GM12878 (cell line): ENCODE measurements at regions not wholly inside any gene's neighbourhood (a gene's known extent, or its start where the extent isn't known, plus 50 kb on each side); places are given as distances from the start of the nearest gene placed in this dataset.

ENCODE experiments used
- ATAC-seq: fragments of 200-7000 bp; cut with Tn5 transposase; 3 replicates; pipeline ENCODE4 v1.9.1; 2020; ENCODE audit warnings: mild to moderate bottlenecking, moderate library complexity
- BruUV-seq: library from RNA; stranded (reverse); fragments of 400-500 nt; replicated peaks from 2 replicates; lab custom pipeline; 2021; lab: Mats Ljungman, UMichigan
- CTCF ChIA-PET: fragments of 300-600 bp; sonication (Branson Sonifier 250); formaldehyde crosslinking; extraction: SDS; loops from one replicate; lab custom pipeline; 2021; ENCODE audit warnings: inconsistent platforms; lab: Yijun Ruan, JAX
- POLR2A ChIA-PET: fragments of 350-600 bp; formaldehyde crosslinking; extraction: SDS; loops from one replicate; lab custom pipeline; 2021; ENCODE audit warnings: inconsistent platforms; lab: Charles Lee
- RAD21 ChIA-PET: fragments of 300-600 bp; sonication (Branson Sonifier 250); formaldehyde crosslinking; loops from one replicate; lab custom pipeline; 2023; ENCODE audit warnings: antibody characterized with exemption; ENCODE audit not compliant: unreplicated experiment; lab: Charles Lee
- SMC1A ChIA-PET: fragments of 300-600 bp; sonication (Branson Sonifier 250); formaldehyde crosslinking; loops from one replicate; lab custom pipeline; 2023; ENCODE audit not compliant: unreplicated experiment, uncharacterized antibody; lab: Charles Lee
- DNase-seq: peaks from one replicate; pipeline ENCODE4 v3.0.0-alpha.2; 2011; ENCODE audit warnings: low read depth, low spot score
- FAIRE-seq: peaks from 3 replicates; lab custom pipeline; 2011; peaks lifted over from hg19 to GRCh38; lab: Jason Lieb, UNC
- H2AFZ ChIP-seq: 2 replicates; pipeline ENCODE4 v1.6.0; 2011; ENCODE audit warnings: low read depth, low read length, control low read depth; ENCODE audit not compliant: control insufficient read depth
- H3K27ac ChIP-seq: 2 replicates; pipeline ENCODE4 v1.5.1; 2011; ENCODE audit warnings: control low read depth; ENCODE audit not compliant: control insufficient read depth, insufficient read depth
- H3K27me3 ChIP-seq, 2 experiments: replicated peaks in 1 of 2; 2 replicates each; pipeline versions ENCODE4 v1.6.0 to v1.6.1; 2011; ENCODE audit warnings: low read length in 1 of 2; ENCODE audit not compliant: control insufficient read depth in 2 of 2, insufficient read depth in 2 of 2
- H3K36me3 ChIP-seq, 2 experiments: 2 replicates each; pipeline ENCODE4 v1.5.1; 2011; ENCODE audit warnings: low read length in 1 of 2; ENCODE audit not compliant: control insufficient read depth in 2 of 2, insufficient read depth in 2 of 2
- H3K4me1 ChIP-seq: 2 replicates; pipeline ENCODE4 v1.6.1; 2011; ENCODE audit warnings: mild to moderate bottlenecking, low read length, moderate library complexity, mixed read lengths; ENCODE audit not compliant: control insufficient read depth, insufficient read depth
- H3K4me2 ChIP-seq: 2 replicates; pipeline ENCODE4 v1.6.0; 2011; ENCODE audit warnings: control low read depth; ENCODE audit not compliant: control insufficient read depth, insufficient read depth
- H3K4me3 ChIP-seq: fragments of 200-600 bp; sonication (generic); 2 replicates; pipeline ENCODE4 v1.5.1; 2016
- H3K79me2 ChIP-seq: 2 replicates; pipeline ENCODE4 v1.6.0; 2011; ENCODE audit warnings: low read length; ENCODE audit not compliant: control insufficient read depth, insufficient read depth
- H3K9ac ChIP-seq: 2 replicates; pipeline ENCODE4 v1.8.0; 2011; ENCODE audit warnings: low read length, control low read depth, mixed read lengths; ENCODE audit not compliant: control insufficient read depth, insufficient read depth
- H3K9me3 ChIP-seq: replicated peaks from 3 replicates; pipeline ENCODE4 v1.5.1; 2011; ENCODE audit warnings: mild to moderate bottlenecking, low read length; ENCODE audit not compliant: control insufficient read depth, insufficient read depth
- H4K20me1 ChIP-seq: 2 replicates; pipeline ENCODE4 v1.6.0; 2011; ENCODE audit not compliant: control insufficient read depth, insufficient read depth
- ASH2L ChIP-seq: fragments of 300-600, 200-600 bp; sonication (generic); IDR thresholded peaks from 2 replicates; pipeline ENCODE4 v1.6.1; 2017; ENCODE audit warnings: low read depth, mild to moderate bottlenecking, borderline replicate concordance
- BCL3 ChIP-seq: IDR thresholded peaks from 2 replicates; pipeline ENCODE4 v1.6.1; 2011; ENCODE audit warnings: borderline replicate concordance, low read depth, mild to moderate bottlenecking, moderate library complexity, low read length; ENCODE audit not compliant: insufficient read depth, poor library complexity, severe bottlenecking
- HDAC2 ChIP-seq: fragments of 200-600 bp; sonication (generic); IDR thresholded peaks from 2 replicates; pipeline ENCODE4 v1.6.1; 2017
- PAX5 ChIP-seq: IDR thresholded peaks from 2 replicates; pipeline ENCODE4 v1.6.1; 2011; ENCODE audit warnings: low read depth, low read length, borderline replicate concordance
- SKIL ChIP-seq: fragments of 450-650 bp; IDR thresholded peaks from 2 replicates; pipeline ENCODE4 v1.6.1; 2017; ENCODE audit warnings: mild to moderate bottlenecking, low read depth, inconsistent platforms; ENCODE audit not compliant: poor library complexity, severe bottlenecking
- STAT1 ChIP-seq: fragments of 450-650 bp; conservative IDR thresholded peaks from 2 replicates; pipeline ENCODE4 v1.6.1; 2014; ENCODE audit warnings: antibody characterized with exemption, mild to moderate bottlenecking
- ZBTB11 ChIP-seq: fragments of 450-650 bp; formaldehyde crosslinking; IDR thresholded peaks from 2 replicates; pipeline ENCODE4 v1.5.0; 2022; ENCODE audit warnings: mild to moderate bottlenecking, missing genetic modification characterization
- WGBS: methylation state at CpG from one replicate; pipeline ENCODE4 v1.1.6; 2016; ENCODE audit warnings: low lambda C conversion rate; ENCODE audit not compliant: insufficient replicate concordance, insufficient coverage; ENCODE audit errors: missing lambda C conversion rate; 5-methylcytosine and 5-hydroxymethylcytosine counted together
- in situ Hi-C: fragments of 300-500 bp; cut with MboI; formaldehyde crosslinking; loops from 9 replicates; pipeline ENCODE4 v1.14.3; 2018; ENCODE audit warnings: mixed read lengths
- intact Hi-C: fragments of 100-400 bp; cut with micrococcal nuclease; formaldehyde crosslinking; loops from one replicate; pipeline ENCODE4 v1.14.2; 2022; ENCODE audit not compliant: unreplicated experiment
- TF ChIP-seq, protein P1 (sequence below): fragments of 450-650 bp; IDR thresholded peaks from 2 replicates; pipeline ENCODE4 v1.6.1; 2017; ENCODE audit warnings: mild to moderate bottlenecking, moderate library complexity
- TF ChIP-seq, protein P2 (sequence below): fragments of 450-650 bp; conservative IDR thresholded peaks from 2 replicates; pipeline ENCODE4 v1.6.1; 2017; ENCODE audit warnings: mild to moderate bottlenecking, moderate library complexity

DNA sequence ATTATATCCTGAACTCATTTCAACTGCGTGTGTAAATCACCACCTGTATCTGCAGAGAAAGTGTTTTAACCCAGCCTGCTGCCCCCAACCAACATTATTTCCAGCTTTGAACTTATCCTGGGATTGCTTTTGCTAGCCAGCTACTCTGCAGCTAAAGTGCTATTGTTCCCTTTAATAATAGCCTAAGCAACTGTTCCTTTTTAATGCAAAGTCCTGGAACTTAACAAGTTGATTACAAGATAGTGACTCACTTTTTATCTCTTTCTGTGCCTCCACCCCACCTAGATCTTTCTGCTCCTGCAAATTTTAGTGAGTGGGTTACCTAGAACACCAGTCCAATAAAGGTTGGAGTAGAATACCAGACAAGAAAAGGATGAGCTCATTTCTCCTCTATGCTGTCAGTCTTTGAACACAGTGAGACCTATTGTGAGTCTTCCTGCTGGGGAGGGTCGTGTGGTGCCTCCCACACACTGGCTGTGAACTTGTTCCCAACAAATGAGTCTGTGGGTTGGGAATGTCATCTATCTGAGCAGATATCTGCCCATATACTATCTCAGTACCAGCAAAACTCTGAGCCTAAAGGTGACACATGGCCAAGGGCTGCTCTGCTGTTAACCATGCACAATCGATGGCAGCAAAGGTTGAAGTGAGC lies 137.7 kb downstream of the FAM204A start:
- intact Hi-C loops (no loop called here), in situ Hi-C loops (no loop called here)
- ChIA-PET CTCF (interaction anchor here (1.4 to 2.2 kb wide), 2 partner anchors 55 to 708 kb away, joined by 3 to 7 read pairs; no protein-coding TSS in a partner anchor), POLR2A (no interaction called here), SMC1A (interaction anchor here (0.5 to 1.2 kb wide), 2 partner anchors 10 to 700 kb away, joined by 3 read pairs; no protein-coding TSS in a partner anchor), RAD21 (no interaction called here)
- no peaks in the 10 kb centered on the region for H3K4me1 ChIP-seq
- H3K27ac ChIP-seq = no peak overlapping the region
- no peaks in the 10 kb centered on the region for H3K36me3 ChIP-seq
- H3K79me2 ChIP-seq = no peaks in the 10 kb centered on the region
- no peak overlapping the region for H3K9ac ChIP-seq
- no peaks in the 10 kb centered on the region for H3K9me3 ChIP-seq
- ATAC-seq (no peak), DNase-seq (no peak), FAIRE-seq (no peak)
- no peaks in the 10 kb centered on the region for H4K20me1 ChIP-seq
- peaks cover 1 to 5% of the 10 kb centered on the region in 2 experiments; a peak in 1 of 4 replicates for H3K27me3 ChIP-seq
- 13% methylated on average over 3 of the region's 3 CpGs for WGBS
- BruUV-seq = no TSS peak
- H2AFZ ChIP-seq = no peak overlapping the region
- H3K4me3 ChIP-seq = no peak overlapping the region
- no peak overlapping the region for H3K4me2 ChIP-seq
- no peak for TF ChIP-seq SKIL
- no peak for TF ChIP-seq STAT1
- no peak for TF ChIP-seq BCL3
- TF ChIP-seq PAX5 = no peak
- TF ChIP-seq ZBTB11 (CRISPR knock-in tag) = no peak
- TF ChIP-seq, protein P1, sequence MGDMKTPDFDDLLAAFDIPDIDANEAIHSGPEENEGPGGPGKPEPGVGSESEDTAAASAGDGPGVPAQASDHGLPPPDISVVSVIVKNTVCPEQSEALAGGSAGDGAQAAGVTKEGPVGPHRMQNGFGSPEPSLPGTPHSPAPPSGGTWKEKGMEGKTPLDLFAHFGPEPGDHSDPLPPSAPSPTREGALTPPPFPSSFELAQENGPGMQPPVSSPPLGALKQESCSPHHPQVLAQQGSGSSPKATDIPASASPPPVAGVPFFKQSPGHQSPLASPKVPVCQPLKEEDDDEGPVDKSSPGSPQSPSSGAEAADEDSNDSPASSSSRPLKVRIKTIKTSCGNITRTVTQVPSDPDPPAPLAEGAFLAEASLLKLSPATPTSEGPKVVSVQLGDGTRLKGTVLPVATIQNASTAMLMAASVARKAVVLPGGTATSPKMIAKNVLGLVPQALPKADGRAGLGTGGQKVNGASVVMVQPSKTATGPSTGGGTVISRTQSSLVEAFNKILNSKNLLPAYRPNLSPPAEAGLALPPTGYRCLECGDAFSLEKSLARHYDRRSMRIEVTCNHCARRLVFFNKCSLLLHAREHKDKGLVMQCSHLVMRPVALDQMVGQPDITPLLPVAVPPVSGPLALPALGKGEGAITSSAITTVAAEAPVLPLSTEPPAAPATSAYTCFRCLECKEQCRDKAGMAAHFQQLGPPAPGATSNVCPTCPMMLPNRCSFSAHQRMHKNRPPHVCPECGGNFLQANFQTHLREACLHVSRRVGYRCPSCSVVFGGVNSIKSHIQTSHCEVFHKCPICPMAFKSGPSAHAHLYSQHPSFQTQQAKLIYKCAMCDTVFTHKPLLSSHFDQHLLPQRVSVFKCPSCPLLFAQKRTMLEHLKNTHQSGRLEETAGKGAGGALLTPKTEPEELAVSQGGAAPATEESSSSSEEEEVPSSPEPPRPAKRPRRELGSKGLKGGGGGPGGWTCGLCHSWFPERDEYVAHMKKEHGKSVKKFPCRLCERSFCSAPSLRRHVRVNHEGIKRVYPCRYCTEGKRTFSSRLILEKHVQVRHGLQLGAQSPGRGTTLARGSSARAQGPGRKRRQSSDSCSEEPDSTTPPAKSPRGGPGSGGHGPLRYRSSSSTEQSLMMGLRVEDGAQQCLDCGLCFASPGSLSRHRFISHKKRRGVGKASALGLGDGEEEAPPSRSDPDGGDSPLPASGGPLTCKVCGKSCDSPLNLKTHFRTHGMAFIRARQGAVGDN = no peak
- TF ChIP-seq HDAC2 = no peak
- TF ChIP-seq, protein P2, sequence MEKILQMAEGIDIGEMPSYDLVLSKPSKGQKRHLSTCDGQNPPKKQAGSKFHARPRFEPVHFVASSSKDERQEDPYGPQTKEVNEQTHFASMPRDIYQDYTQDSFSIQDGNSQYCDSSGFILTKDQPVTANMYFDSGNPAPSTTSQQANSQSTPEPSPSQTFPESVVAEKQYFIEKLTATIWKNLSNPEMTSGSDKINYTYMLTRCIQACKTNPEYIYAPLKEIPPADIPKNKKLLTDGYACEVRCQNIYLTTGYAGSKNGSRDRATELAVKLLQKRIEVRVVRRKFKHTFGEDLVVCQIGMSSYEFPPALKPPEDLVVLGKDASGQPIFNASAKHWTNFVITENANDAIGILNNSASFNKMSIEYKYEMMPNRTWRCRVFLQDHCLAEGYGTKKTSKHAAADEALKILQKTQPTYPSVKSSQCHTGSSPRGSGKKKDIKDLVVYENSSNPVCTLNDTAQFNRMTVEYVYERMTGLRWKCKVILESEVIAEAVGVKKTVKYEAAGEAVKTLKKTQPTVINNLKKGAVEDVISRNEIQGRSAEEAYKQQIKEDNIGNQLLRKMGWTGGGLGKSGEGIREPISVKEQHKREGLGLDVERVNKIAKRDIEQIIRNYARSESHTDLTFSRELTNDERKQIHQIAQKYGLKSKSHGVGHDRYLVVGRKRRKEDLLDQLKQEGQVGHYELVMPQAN = no peak
- no peak for TF ChIP-seq ASH2L
